Vagina (tissue), 2 donors: ENCODE measurements at regions not wholly inside any gene's neighbourhood (a gene's known extent, or its start where the extent isn't known, plus 50 kb on each side); places are given as distances from the start of the nearest gene placed in this dataset.

ENCODE experiments used
- DNase-seq, 2 donors: peaks; one replicate each; pipeline ENCODE4 v3.0.0-alpha.2; 2017; ENCODE audit errors: extremely low spot score in 2 of 2
- H3K27ac ChIP-seq: fragments of 200-600 bp; sonication (generic); one replicate; pipeline ENCODE4 v1.5.1; 2019
- H3K27me3 ChIP-seq: fragments of 200-600 bp; sonication (generic); one replicate; pipeline ENCODE4 v1.5.1; 2019
- H3K36me3 ChIP-seq, 2 donors: fragments of 200-600 bp; sonication (generic); one replicate each; pipeline ENCODE4 v1.5.1; 2017 to 2019
- H3K4me1 ChIP-seq: fragments of 200-600 bp; sonication (generic); one replicate; pipeline ENCODE4 v1.5.1; 2019
- H3K4me3 ChIP-seq, 2 donors: fragments of 200-600 bp; sonication (generic); 1 replicate in 1 of 2; 2 replicates in 1 of 2; pipeline ENCODE4 v1.5.1; 2016 to 2019
- H3K9me3 ChIP-seq: fragments of 200-600 bp; sonication (generic); one replicate; pipeline ENCODE4 v1.5.1; 2019
- CTCF ChIP-seq, 3 experiments: fragments of 450-650 bp in 2 of 3; fragments of 200-600 bp in 1 of 3; sonication (generic) in 1 of 3; IDR thresholded peaks; one replicate each; pipeline ENCODE4 v1.5.1; 2017 to 2019; ENCODE audit warnings: antibody characterized with exemption in 3 of 3, mild to moderate bottlenecking in 2 of 3, moderate library complexity in 2 of 3
- POLR2A ChIP-seq, 2 donors: fragments of 450-650 bp; IDR thresholded peaks; one replicate each; pipeline ENCODE4 v1.6.1; 2017; ENCODE audit warnings: antibody characterized with exemption in 2 of 2, mild to moderate bottlenecking in 2 of 2, moderate library complexity in 2 of 2
- POLR2AphosphoS5 ChIP-seq, 2 donors: sonication (generic); formaldehyde crosslinking; IDR thresholded peaks; one replicate each; pipeline ENCODE4 v1.9.0; 2017; ENCODE audit warnings: antibody characterized with exemption in 2 of 2, mild to moderate bottlenecking in 2 of 2, low read depth in 1 of 2; ENCODE audit not compliant: insufficient read depth in 1 of 2
- intact Hi-C: fragments of 100-400 bp; cut with DNase I; formaldehyde crosslinking; loops from one replicate; pipeline ENCODE4 v1.15.1; 2023

DNA sequence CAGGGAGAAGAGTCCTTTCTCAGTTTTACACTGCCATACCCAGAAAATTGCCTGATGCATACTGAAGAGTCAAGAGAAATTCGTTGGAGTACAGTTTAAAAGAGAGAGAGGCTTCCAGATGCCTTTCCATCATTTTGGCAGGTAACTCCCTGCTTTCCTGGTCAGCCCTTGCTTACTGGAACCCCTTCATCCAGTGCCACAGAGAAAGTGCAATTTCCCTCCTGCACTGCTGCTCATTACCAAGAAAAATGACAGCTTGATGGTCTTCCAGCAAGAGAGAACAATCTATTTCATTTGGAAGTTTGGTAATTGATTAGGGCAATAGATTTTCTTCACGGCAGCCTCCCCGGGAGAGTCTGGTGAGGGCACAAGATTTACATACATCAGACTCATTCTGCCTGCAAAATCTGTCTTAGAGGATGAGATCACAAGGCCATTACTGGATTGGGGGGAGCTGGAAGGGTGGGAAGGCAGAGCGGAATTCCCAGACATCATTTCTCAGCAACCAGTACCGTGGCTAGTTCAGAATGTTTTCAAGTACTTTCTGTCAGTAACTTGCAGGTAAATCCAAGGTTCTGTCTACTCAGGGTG lies 102.8 kb upstream of the SLC14A2 start:
- no peak overlapping the region for H3K27ac ChIP-seq
- TF ChIP-seq POLR2A (IDR thresholded peaks at IDR 0.05) (no peak), CTCF (IDR thresholded peaks at IDR 0.05) (no peak), POLR2AphosphoS5 (IDR thresholded peaks at IDR 0.05; ENCODE audit: insufficient read depth in 1 of 2, low read depth in 1 of 2) (no peak)
- no peaks in the 10 kb centered on the region for H3K27me3 ChIP-seq
- H3K4me3 ChIP-seq: no peak overlapping the region
- H3K36me3 ChIP-seq: no peaks in the 10 kb centered on the region
- intact Hi-C loops: no loop called here
- DNase-seq: no peak
- H3K4me1 ChIP-seq: peaks cover 8% of the 10 kb centered on the region
- no peaks in the 10 kb centered on the region for H3K9me3 ChIP-seq

- Histone ChIP-seq H3K9me3 (no peaks in the 10 kb centered on the region), H3K4me1 (peaks cover 24% of the 10 kb centered on the region), H3K27ac (peak overlapping the region; percentile 69), H3K27me3 (no peaks in the 10 kb centered on the region), H3K4me3 (no peak overlapping the region), H3K36me3 (no peaks in the 10 kb centered on the region)
- DNase-seq: no peak
- TF ChIP-seq POLR2AphosphoS5 (IDR thresholded peaks at IDR 0.05; ENCODE audit: insufficient read depth in 1 of 2, low read depth in 1 of 2) (peak in 1 of 2 donors; percentile 56), POLR2A (IDR thresholded peaks at IDR 0.05) (no peak), CTCF (IDR thresholded peaks at IDR 0.05) (no peak)
- intact Hi-C loops: no loop called here
These were observed 98.0 kb upstream of the SLC14A2 start for GRCh38 chr18:45517181-45517741.

DNA sequence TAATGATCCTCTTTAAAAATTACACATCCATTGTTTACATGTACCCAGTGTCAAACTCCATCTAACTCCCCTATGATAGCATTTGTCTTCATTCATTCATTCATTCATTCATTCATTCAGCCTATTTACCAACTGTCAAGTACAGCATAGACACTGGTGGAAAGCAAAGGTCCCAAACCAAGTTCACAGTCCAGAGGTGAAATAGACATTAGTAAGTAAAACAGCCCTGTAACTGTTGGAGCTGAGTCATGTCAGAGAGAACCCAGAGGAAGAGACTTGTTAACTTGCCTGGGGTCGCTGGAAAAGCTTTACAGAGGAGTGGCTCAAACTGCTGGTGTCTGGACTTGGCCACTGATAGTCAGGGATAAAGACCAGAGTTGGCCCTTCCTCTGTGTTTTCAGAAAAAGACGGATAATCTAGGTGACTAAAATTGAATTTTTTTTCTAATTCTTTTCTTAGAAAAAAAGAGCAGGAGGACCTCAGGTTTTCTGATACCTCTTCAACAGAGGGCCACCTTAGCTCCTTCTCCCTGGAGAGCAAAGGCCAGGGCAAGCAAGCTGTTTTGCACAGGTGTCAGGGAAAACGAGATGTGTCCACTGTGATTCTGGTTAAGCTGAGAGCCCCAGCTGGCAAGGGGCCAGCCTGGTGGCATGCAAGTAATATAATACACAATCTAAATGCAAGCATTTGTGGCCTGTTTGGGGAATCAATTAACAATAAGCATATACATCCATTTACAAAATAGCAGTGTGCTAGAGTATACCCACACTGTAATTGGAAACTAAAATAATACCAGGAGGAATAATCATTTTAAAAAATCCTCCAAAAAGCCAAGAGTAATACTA lies 96.7 kb upstream of the SLC14A2 start:
- no peak overlapping the region for H3K4me3 ChIP-seq
- TF ChIP-seq POLR2A (IDR thresholded peaks at IDR 0.05): no peak
- no peak for TF ChIP-seq POLR2AphosphoS5 (IDR thresholded peaks at IDR 0.05; ENCODE audit: insufficient read depth in 1 of 2, low read depth in 1 of 2)
- no peak for TF ChIP-seq CTCF (IDR thresholded peaks at IDR 0.05)
- no peaks in the 10 kb centered on the region for H3K9me3 ChIP-seq
- no peak overlapping the region for H3K27ac ChIP-seq
- H3K36me3 ChIP-seq: no peaks in the 10 kb centered on the region
- peaks cover 26% of the 10 kb centered on the region for H3K4me1 ChIP-seq
- DNase-seq: no peak
- intact Hi-C loops: no loop called here
- H3K27me3 ChIP-seq: no peaks in the 10 kb centered on the region

DNA sequence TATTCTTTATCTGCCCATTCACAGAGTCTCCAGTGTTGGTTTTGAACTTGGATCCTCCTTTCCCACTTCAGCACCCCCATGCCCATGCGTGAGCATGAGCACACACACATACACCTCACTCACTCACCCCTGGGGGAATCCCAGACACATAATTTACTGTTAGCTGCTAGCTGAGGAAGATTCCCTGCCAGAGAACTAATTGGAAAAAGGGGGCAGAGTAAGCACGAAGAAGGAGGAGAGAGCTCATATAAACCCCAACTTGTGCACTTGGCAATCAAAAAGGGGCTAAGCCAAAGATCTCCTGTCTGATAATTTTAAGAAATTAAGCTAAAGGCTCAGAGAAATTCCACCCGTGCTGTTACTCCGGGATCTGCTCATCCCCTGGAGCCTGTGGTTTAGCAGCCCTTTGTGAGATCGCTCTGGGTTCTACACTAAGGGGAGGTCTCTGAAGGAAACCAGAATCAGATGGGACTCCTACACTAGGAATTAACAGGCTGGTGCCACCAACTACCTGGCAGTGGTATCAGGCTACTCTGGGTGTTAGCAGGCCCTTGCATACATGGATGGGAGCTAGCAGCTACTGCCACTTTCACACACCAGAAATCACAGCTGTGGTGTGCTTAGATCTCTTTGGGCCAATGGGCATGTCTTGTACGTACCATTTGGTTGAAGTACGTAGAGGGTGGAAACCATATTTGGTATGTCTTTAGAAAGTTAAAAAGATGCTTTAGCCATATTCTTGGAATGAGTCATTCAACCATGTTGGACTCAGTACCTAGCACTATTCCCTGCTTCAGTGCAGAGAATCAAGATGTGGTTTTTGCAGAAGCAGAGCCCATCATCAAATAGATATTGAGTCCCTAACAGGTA lies 95.6 kb upstream of the SLC14A2 start:
- Histone ChIP-seq H3K27ac (no peak overlapping the region), H3K4me3 (no peak overlapping the region), H3K4me1 (peaks cover 26% of the 10 kb centered on the region), H3K36me3 (no peaks in the 10 kb centered on the region), H3K27me3 (no peaks in the 10 kb centered on the region), H3K9me3 (no peaks in the 10 kb centered on the region)
- DNase-seq: no peak
- intact Hi-C loops: loop anchor here (10.0 kb wide), 1 partner anchor 195 kb away; no protein-coding TSS in a partner anchor
- no peak for TF ChIP-seq CTCF (IDR thresholded peaks at IDR 0.05)
- no peak for TF ChIP-seq POLR2AphosphoS5 (IDR thresholded peaks at IDR 0.05; ENCODE audit: insufficient read depth in 1 of 2, low read depth in 1 of 2)
- TF ChIP-seq POLR2A (IDR thresholded peaks at IDR 0.05): no peak
